GM21423 (cell line): ENCODE measurements at regions not wholly inside any gene's neighbourhood (a gene's known extent, or its start where the extent isn't known, plus 50 kb on each side); places are given as distances from the start of the nearest gene placed in this dataset.

Source experiments
- ATAC-seq: cut with Tn5 transposase; IDR thresholded peaks from one replicate; pipeline ENCODE4 v1.9.1; 2021; ENCODE audit warnings: mild to moderate bottlenecking, moderate library complexity; ENCODE audit not compliant: unreplicated experiment

DNA sequence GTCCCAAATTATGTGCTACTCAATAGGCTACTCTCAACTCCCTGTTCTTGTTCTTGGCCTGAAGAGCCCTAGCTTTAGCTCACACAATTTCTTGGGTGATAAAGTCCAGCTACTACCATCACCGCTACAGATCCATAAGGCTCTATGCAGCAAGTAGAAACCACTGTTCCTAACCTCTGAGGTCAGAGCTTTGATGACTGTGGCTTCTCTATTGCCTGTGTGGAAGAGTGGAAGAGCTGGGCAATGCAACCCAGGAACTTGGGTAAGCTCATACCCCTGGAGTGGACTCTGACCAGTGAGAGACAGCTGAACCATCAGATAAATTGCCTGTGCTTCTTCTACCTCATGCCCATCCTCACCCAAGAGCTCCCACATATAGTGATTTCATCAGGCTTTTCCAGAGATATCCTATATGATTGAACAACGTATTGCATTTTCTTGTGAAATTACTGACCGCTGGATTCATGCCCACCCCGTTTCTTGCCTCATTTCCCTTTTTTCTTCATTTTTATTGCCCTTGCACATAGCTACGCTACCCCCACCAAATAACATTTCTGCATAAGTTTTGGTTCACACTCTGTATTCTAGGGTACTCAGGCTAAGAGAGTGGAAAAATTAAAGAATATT lies 172.3 kb upstream of the MBNL1 start:
- no peak for ATAC-seq

DNA sequence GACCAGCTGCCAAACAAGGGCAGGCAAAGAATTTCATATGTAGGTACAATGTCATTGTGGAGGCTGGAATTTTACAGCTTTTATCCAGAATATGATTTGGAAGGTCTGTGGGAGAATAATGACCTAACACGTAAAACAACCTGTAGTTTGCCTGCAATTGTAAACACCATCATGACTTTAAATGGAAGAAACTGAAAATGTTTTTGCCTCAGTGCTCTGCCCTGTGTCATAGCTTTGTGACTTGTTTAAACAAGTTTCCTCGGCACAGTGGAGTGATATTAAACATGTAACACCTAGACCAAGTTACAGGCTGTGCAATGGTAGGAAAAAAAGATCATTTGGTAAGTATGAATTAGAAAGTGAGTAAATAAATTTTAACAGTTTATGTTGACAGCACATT lies 171.6 kb upstream of the MBNL1 start:
- ATAC-seq = no peak

DNA sequence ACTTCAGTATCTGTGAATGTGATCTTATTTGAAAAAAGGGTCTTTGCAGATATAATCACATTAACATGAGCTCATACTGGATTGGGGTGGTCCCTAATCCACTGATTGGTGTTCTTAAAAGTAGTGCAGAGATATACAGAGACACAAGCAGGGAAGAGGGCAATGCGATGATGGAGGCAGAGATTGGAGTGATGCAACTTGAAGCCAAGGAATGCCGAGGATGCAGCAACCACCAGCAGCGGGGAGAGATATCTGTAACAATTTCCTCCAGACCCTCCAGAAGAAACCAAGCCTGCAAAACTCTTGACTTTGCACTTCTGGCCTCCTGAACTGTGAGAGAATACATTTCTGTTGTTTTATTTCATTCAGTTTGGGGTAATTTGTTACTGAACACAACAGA lies 171.0 kb upstream of the MBNL1 start:
- ATAC-seq = no peak

DNA sequence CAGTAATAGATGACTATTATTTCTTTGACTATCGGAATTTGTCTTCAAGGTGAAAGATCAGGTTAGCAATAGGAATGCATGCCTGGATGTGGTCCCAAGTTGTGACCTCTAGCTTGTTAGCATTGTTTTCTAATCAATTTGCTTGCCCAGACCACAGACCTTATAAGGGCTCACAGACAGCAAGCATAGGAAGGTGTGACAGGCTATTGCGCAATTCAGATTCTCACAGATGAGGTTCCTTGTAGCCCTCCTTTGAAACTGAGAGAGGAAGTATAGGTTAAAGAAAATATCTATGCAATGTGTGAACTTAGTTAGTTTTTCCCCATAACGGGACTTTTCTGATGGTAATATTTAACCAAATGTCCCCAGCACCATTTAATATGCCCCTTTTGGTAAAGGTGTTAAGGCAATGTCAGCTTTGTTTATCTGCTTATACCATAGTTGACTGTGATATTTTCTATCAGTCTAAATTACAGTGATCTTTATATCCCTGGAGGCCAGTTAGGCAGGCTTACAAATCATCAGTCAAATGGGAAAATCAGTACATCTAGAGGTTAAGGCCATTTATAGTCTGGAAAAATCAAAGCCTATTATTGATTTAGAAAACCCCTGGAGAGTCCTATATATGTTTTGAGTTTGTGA lies 168.1 kb upstream of the MBNL1 start:
- ATAC-seq = peak; percentile 99

DNA sequence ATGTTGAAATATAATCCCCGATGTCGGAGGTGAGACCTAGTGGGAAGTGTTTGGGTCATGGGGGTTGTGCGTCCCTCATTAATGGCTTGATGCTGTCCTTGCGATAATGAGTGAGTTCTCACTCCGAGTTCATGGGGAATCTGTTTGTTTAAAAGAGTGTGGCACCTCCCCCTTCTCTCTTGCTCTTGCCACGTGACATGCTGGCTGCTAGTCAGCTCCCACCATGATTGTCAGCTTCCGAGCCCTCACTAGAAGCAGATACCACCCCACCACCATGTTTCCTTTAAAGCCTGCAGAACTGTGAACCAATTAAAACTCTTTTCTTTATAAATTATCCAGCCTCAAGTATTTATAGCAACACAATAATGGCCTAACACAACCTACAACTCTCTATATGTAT lies 166.3 kb upstream of the MBNL1 start:
- no peak for ATAC-seq

DNA sequence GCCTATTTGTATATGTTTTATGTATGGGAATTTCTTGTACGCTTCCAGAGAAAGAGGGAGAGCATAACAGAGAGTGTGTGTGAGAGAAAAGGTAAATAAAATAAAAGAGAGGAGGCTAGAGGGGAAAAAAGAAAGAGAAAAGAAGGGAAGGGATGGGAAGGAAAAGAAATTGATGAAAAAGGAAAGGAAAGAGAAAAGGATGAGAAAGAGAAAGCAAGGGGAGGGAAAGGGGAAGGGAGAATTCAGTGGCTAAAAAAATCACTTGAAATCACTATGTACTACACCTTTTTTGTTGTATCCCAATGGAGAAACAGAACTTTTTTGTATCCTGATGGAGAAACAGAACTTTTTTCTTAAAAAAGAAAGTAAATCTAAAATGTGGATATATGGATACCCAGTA lies 165.5 kb upstream of the MBNL1 start:
- ATAC-seq = no peak

DNA sequence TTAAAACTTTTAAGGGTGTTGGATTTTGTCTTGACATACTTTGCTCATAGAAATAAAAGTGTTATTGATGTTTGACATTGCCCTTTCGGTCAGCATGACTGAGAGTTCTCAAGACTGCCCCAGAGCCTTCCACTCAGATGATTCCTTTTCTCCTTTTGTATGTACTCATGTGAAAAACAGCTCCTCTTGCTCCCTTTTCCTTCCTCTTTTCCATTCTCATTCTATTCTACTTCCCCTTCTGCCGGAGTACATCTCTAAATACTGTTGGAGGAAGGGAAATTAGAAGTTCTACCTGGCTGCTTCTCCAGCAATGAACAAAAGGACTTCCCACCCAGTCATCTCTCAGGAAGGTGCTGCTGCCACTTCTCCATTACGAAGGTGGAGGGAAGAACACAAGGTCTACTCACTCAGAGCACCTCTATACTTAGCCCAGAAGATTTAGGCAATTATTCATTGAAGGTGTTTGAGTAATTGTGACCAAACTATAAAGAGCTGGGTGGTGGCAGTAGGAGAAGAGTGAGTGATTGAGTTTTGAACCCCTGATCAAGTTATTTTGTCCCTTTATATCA lies 163.8 kb upstream of the MBNL1 start:
- no peak for ATAC-seq

DNA sequence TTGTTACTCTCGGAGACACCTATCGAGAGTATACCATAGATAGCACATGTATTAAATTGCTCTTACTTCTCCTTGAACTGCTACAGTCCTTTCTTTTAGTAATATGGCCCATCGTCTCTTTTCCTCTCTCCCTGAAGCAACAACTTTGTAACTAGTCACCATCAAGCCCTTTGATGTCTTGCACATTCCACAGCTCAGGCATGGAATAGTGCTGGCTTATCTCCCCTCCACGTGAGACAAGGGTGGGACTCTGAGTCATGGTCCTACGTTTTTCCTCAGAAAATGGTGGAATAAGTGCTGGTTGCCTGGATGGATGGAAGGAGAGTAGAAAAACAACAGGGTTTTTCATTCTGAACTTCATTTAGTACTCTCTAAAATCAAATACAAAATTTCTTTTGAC lies 163.3 kb upstream of the MBNL1 start:
- no peak for ATAC-seq

DNA sequence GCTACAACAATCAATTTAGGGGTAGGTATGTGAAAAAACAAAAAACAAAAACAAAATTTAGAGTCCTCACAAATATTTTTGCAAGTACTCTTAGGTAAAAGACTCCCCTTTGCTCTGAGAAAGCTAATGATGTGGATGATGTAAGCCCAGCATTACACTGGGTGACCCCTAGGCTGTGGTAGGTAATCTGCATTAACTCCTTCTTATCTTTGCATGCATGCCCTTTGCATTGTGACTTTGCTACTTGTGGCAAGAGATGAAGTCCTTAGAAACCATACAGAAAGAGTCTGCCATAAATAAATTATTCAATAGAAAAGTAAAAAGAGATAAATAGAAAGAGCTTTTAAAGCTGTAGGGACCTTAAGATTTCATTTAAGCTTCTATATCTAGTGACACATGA lies 159.7 kb upstream of the MBNL1 start:
- no peak for ATAC-seq

DNA sequence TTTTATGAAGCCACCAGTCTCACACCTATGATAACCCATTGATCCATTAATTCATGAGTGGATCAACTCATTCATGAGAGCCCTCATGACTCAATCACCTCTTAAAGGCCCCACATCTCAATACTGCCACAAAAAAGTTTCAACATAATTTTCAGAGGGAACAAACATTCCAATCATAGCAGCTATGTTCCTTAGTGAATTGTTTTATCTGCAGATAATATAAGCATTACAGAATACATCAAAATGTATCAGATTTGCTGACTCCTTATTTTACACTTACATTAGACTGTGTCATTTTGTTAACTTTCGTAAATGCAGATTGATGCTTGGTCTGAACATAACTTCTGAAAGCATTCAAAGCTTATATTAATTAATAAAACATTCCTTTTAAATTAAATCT lies 155.3 kb upstream of the MBNL1 start:
- ATAC-seq = no peak

DNA sequence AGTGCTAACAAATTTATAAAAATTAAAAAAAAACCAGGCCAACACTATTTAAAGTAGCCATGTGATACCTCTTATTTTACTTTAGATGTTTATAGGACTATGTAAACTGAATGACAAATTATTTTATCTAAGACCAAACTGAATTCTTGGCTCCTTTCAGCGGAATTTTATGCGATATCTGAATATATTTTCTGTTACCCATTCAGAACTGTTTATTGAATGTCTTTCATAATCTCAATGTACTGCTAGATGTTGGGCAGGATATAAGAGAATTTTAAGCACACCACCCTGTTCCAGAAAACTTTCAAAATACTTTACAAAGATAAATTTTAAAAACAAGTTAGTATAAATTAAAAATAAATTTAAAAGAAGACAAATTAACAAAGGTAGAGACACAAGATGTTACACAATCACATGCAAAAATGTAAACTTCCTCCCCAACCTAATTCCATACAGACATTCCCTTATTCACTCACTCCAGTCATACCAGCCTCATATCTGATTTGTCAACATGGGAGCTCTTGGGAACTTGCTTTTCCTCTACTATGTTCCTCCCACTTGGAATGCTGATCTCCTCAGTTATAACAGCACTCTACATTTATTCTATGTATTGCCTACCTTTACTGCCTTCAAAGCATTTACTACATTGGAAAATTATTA lies 154.6 kb upstream of the MBNL1 start:
- ATAC-seq = no peak

DNA sequence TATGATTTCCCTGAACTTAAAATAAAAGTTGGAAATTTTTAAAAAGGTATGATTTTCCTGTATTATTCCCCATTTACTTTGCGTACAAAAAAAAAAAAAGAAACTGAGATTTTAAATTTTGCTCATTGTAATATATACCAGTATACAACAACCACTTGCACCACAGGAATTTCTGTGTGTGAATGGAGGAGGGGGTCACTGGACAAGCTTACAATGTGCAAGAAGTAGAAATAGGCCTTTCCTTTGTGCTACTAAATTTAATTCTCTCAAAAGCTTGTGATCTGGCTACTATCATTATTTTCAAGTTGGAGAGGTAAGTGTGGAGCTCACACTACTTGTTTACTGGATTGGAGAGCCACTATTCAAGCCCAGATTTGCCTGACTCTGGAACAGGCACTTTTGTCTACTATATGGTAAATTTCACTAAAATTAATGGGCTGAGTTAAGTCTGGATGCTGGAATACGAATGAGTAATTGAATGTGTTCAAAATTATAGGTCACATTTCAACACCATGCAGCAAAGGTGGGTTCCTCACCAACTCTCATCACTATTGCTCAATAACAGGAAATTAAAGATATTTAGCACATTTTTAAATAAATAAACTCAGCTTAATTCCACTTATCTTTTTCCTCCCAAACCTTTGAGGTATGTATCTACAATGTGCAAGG lies 148.0 kb upstream of the MBNL1 start:
- ATAC-seq = no peak

DNA sequence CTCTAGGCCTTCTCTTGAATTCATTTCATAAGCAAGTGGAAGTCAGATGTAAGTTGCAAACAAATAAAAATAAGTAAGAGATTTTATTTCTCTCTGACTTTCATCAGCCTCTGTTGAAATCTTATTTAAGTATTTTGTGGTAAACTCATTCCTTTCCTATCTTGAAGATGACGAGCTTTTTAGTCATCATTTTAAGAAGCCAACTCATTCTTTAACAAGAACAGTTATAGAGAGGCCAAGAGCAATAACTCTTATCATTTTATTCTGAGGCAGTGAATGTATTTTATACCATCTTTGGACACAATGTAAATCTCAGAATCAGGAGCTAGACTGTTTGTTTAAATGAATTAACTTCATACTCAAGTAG lies 147.5 kb upstream of the MBNL1 start:
- no peak for ATAC-seq

DNA sequence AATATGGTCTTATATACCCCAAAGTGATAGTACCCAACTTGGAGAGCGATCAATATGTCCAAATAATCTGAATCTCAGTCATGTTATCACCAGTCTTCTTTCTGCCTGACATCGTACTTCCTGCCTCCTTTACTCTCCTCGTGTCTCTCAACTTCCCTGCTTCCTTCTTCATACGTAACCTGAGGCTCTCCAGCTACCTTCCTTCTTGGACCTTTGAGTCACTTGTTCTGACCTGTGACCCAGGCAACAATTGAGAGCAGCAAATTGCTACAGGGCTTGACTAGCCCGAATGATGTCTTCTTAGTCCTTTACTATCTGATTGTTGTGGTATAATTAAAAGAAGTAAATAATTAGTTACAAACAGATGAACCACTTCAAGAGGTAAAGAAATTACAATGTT lies 145.9 kb upstream of the MBNL1 start:
- ATAC-seq = no peak

DNA sequence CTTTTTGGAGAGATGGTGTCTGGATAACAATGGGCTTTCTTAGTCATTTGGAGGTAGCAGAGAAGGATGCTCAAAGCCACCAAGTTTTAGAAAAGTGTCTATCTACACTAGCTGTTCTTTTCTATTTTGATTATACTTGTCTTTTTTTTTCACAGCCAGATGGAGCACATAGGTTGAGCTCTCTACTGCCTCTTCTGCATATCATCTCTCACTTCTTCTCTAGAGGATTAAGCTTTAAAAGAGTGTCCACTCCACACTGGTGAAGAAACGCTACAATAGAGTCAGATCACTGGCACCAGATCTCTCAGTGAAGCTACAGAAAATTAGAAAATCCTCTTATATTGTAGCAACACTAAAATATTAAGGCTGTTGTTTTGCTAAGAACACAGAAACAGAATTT lies 145.3 kb upstream of the MBNL1 start:
- no peak for ATAC-seq

DNA sequence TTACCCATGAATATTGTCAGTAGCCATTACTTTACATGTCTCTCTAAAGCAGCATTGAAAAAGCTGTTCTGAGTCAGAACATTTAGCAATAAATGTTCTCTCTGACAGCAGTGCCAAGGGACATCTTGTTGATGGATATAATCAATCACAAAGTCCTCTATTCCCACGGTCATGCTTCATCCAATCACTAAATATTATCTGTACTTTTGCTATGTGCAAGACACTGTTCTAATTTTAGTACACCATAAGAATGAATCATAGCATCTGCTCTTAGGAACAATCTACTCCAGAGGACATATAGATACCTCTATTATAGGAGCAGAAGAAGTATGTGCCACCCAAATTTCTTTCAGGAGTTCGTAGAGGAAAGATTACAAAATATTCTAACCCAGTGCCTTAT lies 142.5 kb upstream of the MBNL1 start:
- no peak for ATAC-seq

DNA sequence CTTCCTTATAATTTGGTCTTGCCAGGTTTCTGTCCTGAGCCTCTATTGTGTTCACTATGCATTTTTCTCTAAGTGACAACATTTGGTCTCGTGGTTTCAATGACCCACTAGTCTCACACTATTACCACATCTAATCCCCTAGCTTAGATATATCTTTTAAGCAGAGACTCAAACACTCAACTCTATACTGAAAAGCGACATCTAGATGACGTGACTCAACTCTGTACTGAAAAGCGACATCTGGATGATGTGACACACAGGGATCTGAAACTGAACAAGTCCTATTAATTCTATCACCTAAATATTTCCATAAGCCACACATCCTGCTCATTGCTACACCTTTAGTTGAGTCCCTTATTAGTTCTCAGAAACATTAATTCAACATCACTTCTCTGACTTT lies 141.7 kb upstream of the MBNL1 start:
- peak; percentile 100 for ATAC-seq

DNA sequence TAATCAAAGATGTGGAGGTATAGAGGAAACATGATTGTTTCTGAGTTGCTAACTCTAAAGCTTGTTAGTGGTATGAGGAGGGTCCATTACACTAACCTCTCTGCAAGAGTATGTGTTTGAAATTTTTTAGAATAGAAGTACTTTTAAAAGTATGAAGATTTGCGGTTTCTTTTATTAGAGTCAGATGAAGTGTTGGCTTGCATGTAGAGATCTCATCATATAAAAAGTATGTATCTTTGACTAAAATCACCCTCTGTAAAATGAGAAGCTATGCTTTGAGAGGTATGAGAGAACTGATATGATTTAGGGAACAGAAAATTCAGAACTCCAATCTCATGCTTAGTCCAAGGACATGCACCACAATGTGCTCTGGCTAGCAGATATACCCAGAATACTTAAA lies 140.4 kb upstream of the MBNL1 start:
- no peak for ATAC-seq

DNA sequence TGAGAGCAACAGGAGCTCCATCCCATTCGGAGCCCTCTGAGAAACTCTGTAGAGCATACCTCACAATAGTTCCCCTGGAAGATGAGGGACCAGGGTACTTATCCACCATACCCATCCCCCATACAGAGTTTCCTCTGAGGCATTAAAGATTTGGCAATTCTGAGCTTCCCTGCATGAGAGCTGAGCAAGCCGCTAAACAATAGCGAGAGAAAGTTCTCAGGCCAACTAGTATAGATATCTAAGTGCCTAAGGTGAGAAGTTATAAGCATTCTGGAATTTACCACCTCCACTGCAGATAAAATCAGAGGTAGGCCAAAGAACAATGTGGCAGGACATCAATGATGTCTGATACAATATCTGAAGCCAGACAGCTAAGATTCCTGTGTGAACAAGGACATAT lies 129.1 kb upstream of the MBNL1 start:
- ATAC-seq = no peak

DNA sequence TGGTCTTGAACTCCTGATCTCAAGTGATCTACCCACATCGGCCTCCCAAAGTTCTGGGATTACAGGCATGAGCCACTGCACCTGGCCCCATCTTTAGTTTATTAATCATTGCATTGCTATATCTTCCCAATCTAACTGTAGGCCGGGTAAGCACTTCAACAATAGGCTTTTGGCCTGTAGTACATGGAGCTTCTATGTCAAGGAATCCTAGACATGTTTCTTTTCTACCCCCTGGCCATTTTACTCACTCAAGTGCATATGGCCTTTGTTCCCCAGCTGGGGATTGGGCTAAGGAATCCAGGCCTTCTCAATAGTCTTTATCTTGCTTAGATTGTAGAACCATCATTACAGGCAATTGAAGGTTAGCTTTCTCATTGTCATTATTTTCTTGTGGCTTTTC lies 122.3 kb upstream of the MBNL1 start:
- no peak for ATAC-seq

DNA sequence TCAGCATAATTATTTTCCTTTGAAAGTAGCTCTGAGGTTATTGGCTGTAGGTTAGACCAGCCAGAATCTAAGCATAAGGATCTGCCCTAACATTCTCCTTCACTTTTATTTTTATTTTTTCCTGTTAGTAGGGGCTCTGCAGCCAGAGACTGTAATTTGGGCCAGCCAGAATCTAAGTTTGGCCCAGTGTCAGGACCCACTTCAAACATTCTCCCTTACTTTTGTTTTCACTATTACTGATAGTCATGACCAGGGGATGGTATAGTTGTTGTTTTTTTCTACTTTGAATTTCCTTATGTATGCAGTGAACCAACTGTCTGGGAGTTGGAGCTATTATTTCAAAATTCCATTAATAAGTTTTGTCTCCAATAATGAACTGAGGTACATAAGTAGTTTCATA lies 121.0 kb upstream of the MBNL1 start:
- ATAC-seq = no peak

DNA sequence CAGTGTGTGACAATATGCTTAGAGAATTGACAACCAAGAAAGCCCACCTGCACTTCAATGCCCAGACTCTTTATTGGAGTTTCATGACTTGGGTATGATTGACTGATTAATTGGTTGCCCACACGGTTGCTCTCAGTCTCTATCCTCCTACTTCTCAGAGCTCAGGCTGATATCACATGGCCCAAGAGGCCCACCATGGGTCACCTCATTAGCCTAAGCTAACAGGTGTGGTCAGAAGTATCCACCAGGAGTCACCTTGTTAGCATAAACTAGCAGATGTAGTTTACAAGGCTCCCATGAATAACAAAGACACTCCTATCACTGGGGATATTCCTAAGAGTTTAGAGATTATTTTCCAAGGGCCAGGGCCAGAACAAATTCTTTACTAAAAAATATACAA lies 120.2 kb upstream of the MBNL1 start:
- no peak for ATAC-seq
